Spleen (tissue), 7 donors: ENCODE measurements at regions not wholly inside any gene's neighbourhood (a gene's known extent, or its start where the extent isn't known, plus 50 kb on each side); places are given as distances from the start of the nearest gene placed in this dataset.

Experiments
- POLR2A ChIP-seq, 3 donors: fragments of 450-650 bp; IDR thresholded peaks; one replicate each; pipeline ENCODE4 v1.5.1; 2017; ENCODE audit warnings: antibody characterized with exemption in 3 of 3, mild to moderate bottlenecking in 1 of 3
- TF ChIP-seq, protein P1 (sequence below), 11 experiments: fragments of 200-600 bp in 7 of 11; fragments of 450-650 bp in 4 of 11; sonication (generic) in 4 of 11; IDR thresholded peaks in 8 of 11; conservative IDR thresholded peaks in 3 of 11; 1 replicate in 7 of 11; 2 replicates in 4 of 11; pipeline versions ENCODE4 v1.4.0 to v1.8.0; 2016 to 2021; ENCODE audit warnings: antibody characterized with exemption in 11 of 11, inconsistent platforms in 4 of 11, mild to moderate bottlenecking in 1 of 11
- donor health status: DM: no; HTN: no; CAD: no; lungs with moderate emphysema.
- donor health status: DM: no; HTN: no; CAD: no.
- donor health status: DM: no; HTN: no; CAD: no.

DNA sequence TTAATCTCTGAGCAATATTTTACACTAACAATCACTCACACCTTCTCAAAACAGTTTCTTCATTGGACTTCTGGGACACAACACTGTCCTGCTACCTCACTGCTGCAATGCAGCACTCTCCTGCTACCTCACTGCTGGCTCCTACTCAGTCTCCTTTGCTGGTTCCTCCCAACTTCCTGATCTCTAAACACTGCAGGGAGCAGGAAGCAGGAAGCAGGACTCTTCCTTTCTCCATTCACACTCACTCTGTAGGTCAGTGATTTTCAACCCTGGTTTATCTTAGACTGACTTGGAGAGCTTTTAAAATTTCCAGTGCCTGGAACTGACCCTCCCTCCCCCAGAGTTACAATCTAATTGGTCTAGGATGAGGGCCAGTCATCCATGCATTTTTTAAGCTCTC is 243.4 kb upstream of the RBBP8 start:
- TF ChIP-seq, protein P1, sequence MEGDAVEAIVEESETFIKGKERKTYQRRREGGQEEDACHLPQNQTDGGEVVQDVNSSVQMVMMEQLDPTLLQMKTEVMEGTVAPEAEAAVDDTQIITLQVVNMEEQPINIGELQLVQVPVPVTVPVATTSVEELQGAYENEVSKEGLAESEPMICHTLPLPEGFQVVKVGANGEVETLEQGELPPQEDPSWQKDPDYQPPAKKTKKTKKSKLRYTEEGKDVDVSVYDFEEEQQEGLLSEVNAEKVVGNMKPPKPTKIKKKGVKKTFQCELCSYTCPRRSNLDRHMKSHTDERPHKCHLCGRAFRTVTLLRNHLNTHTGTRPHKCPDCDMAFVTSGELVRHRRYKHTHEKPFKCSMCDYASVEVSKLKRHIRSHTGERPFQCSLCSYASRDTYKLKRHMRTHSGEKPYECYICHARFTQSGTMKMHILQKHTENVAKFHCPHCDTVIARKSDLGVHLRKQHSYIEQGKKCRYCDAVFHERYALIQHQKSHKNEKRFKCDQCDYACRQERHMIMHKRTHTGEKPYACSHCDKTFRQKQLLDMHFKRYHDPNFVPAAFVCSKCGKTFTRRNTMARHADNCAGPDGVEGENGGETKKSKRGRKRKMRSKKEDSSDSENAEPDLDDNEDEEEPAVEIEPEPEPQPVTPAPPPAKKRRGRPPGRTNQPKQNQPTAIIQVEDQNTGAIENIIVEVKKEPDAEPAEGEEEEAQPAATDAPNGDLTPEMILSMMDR (IDR thresholded peaks at IDR 0.05 in 8 of 11, conservative IDR thresholded peaks at IDR 0.05 in 3 of 11): no peak
- TF ChIP-seq POLR2A (IDR thresholded peaks at IDR 0.05): no peak
